Cardiac muscle cell (in vitro differentiated cells and primary cell): ENCODE measurements at regions not wholly inside any gene's neighbourhood (a gene's known extent, or its start where the extent isn't known, plus 50 kb on each side); places are given as distances from the start of the nearest gene placed in this dataset.

Experiments
- DNase-seq, 2 donors: peaks; one replicate each; pipeline versions ENCODE4 v3.0.0 to v3.0.0-alpha.2; 2010 to 2017; ENCODE audit warnings: low read depth in 1 of 2, low spot score in 1 of 2
- H3K27ac ChIP-seq: fragments of 200-600 bp; sonication (generic); 2 replicates; pipeline ENCODE4 v1.5.1; 2016
- H3K27me3 ChIP-seq: fragments of 200-600 bp; sonication (generic); 2 replicates; pipeline ENCODE4 v1.6.0; 2016; ENCODE audit warnings: control low read depth
- H3K36me3 ChIP-seq: fragments of 200-600 bp; sonication (generic); 2 replicates; pipeline ENCODE4 v1.5.1; 2016; ENCODE audit warnings: control low read depth
- H3K4me1 ChIP-seq: fragments of 200-600 bp; sonication (generic); 2 replicates; pipeline ENCODE4 v1.8.1; 2017; ENCODE audit warnings: low read depth, mild to moderate bottlenecking, mixed run types
- H3K4me3 ChIP-seq: fragments of 200-600 bp; sonication (generic); 2 replicates; pipeline ENCODE4 v1.5.1; 2016; ENCODE audit warnings: mild to moderate bottlenecking
- H3K9me3 ChIP-seq: fragments of 200-600 bp; sonication (generic); 2 replicates; pipeline ENCODE4 v1.5.1; 2017; ENCODE audit warnings: low read depth, mild to moderate bottlenecking, control low read depth
- CTCF ChIP-seq: IDR thresholded peaks from 2 replicates; pipeline ENCODE4 v1.5.1; 2012; ENCODE audit warnings: low read depth, mild to moderate bottlenecking, low read length

GRCh38 chr3:82521657-82522056, 760.2 kb upstream of the GBE1 start:
- no peak overlapping the region for H3K27ac ChIP-seq
- no peak for TF ChIP-seq CTCF
- no peaks in the 10 kb centered on the region for H3K27me3 ChIP-seq
- no peak overlapping the region for H3K4me3 ChIP-seq
- H3K4me1 ChIP-seq: no peaks in the 10 kb centered on the region
- H3K36me3 ChIP-seq: no peaks in the 10 kb centered on the region
- H3K9me3 ChIP-seq: no peaks in the 10 kb centered on the region
- no peak for DNase-seq

GRCh38 chr3:82520846-82521245, 759.4 kb upstream of the GBE1 start:
- Histone ChIP-seq H3K4me1 (no peaks in the 10 kb centered on the region), H3K36me3 (no peaks in the 10 kb centered on the region), H3K27ac (no peak overlapping the region), H3K9me3 (no peaks in the 10 kb centered on the region), H3K4me3 (no peak overlapping the region), H3K27me3 (no peaks in the 10 kb centered on the region)
- TF ChIP-seq CTCF: no peak
- DNase-seq: no peak

- Histone ChIP-seq H3K27ac (no peak overlapping the region), H3K36me3 (no peaks in the 10 kb centered on the region), H3K4me1 (no peaks in the 10 kb centered on the region), H3K27me3 (no peaks in the 10 kb centered on the region), H3K9me3 (no peaks in the 10 kb centered on the region), H3K4me3 (no peak overlapping the region)
- TF ChIP-seq CTCF: no peak
- no peak for DNase-seq
Measured at GRCh38 chr3:82509951-82510603, 748.6 kb upstream of the GBE1 start.

- TF ChIP-seq CTCF: no peak
Measured at GRCh38 chr3:82509106-82509842, 747.8 kb upstream of the GBE1 start.

GRCh38 chr3:82506204-82506603, 744.8 kb upstream of the GBE1 start:
- Histone ChIP-seq H3K36me3 (no peaks in the 10 kb centered on the region), H3K27ac (no peak overlapping the region), H3K9me3 (no peaks in the 10 kb centered on the region), H3K27me3 (no peaks in the 10 kb centered on the region), H3K4me3 (no peak overlapping the region), H3K4me1 (no peaks in the 10 kb centered on the region)
- TF ChIP-seq CTCF: no peak
- no peak for DNase-seq

More at GRCh38 chr3:82509106-82509842, 747.8 kb upstream of the GBE1 start:
- DNase-seq: no peak
- no peak overlapping the region for H3K4me3 ChIP-seq
- H3K4me1 ChIP-seq: no peaks in the 10 kb centered on the region
- no peaks in the 10 kb centered on the region for H3K27me3 ChIP-seq
- H3K27ac ChIP-seq: no peak overlapping the region
- no peaks in the 10 kb centered on the region for H3K36me3 ChIP-seq
- H3K9me3 ChIP-seq: no peaks in the 10 kb centered on the region
